D341Med (cell line): ENCODE measurements at regions not wholly inside any gene's neighbourhood (a gene's known extent, or its start where the extent isn't known, plus 50 kb on each side); places are given as distances from the start of the nearest gene placed in this dataset.

Experiments used
- DNase-seq: peaks from one replicate; pipeline ENCODE4 v3.0.0; 2012; ENCODE audit warnings: low spot score

GRCh38 chr5:87053146-87053545 is 214.5 kb upstream of the RASA1 start:
- no peak for DNase-seq

- DNase-seq = no peak
Observed at GRCh38 chr5:87054821-87055220, 212.9 kb upstream of the RASA1 start.

- no peak for DNase-seq
Observed at GRCh38 chr5:87061046-87061445, 206.6 kb upstream of the RASA1 start.

- DNase-seq = no peak
Observed at GRCh38 chr5:87069311-87069710, 198.4 kb upstream of the RASA1 start.

- peak; percentile 20 for DNase-seq
Observed at GRCh38 chr5:87069974-87070608, 197.6 kb upstream of the RASA1 start.

GRCh38 chr5:87074072-87074471 is 193.6 kb upstream of the RASA1 start:
- no peak for DNase-seq

GRCh38 chr5:87074934-87075541 is 192.6 kb upstream of the RASA1 start:
- DNase-seq = no peak

GRCh38 chr5:87076411-87076810 is 191.3 kb upstream of the RASA1 start:
- no peak for DNase-seq

- no peak for DNase-seq
Observed at GRCh38 chr5:87076931-87077330, 190.8 kb upstream of the RASA1 start.

- DNase-seq = no peak
Observed at GRCh38 chr5:87079219-87079618, 188.5 kb upstream of the RASA1 start.

- no peak for DNase-seq
Observed at GRCh38 chr5:87081016-87081415, 186.7 kb upstream of the RASA1 start.

- DNase-seq = no peak
Observed at GRCh38 chr5:87081511-87082372, 185.9 kb upstream of the RASA1 start.

- no peak for DNase-seq
Observed at GRCh38 chr5:87094347-87094746, 173.3 kb upstream of the RASA1 start.

GRCh38 chr5:87094833-87095232 is 172.8 kb upstream of the RASA1 start:
- DNase-seq = no peak

- no peak for DNase-seq
Observed at GRCh38 chr5:87095787-87096186, 171.9 kb upstream of the RASA1 start.

- no peak for DNase-seq
Observed at GRCh38 chr5:87097664-87098063, 170.0 kb upstream of the RASA1 start.

- DNase-seq = no peak
Observed at GRCh38 chr5:87099291-87099839, 168.3 kb upstream of the RASA1 start.

GRCh38 chr5:87099968-87100367 is 167.7 kb upstream of the RASA1 start:
- DNase-seq = no peak

GRCh38 chr5:87101321-87101720 is 166.4 kb upstream of the RASA1 start:
- no peak for DNase-seq

- DNase-seq = no peak
Observed at GRCh38 chr5:87102841-87103240, 164.8 kb upstream of the RASA1 start.

GRCh38 chr5:87103616-87104287 is 163.9 kb upstream of the RASA1 start:
- DNase-seq = no peak

GRCh38 chr5:87105577-87105976 is 162.1 kb upstream of the RASA1 start:
- no peak for DNase-seq
